ENCODE measurements at regions not wholly inside any gene's neighbourhood (a gene's known extent, or its start where the extent isn't known, plus 50 kb on each side); places are given as distances from the start of the nearest gene placed in this dataset.

GRCh38 chr3:64909011-64909410 lies 221.2 kb upstream of the ADAMTS9 start:
- TF ChIP-seq RCOR1 (IDR thresholded peaks at IDR 0.05; ENCODE audit: low read length) (no peak), MAX (IDR thresholded peaks at IDR 0.05; ENCODE audit: low read depth) (no peak), GATA2 (CRISPR knock-in tag; IDR thresholded peaks at IDR 0.05) (no peak), TCF12 (IDR thresholded peaks at IDR 0.05) (no peak), NRF1 (IDR thresholded peaks at IDR 0.05; ENCODE audit: low read depth, low read length) (no peak), CHD2 (IDR thresholded peaks at IDR 0.05; ENCODE audit: low read length, partially characterized antibody) (no peak), MEF2A (IDR thresholded peaks at IDR 0.05; ENCODE audit: borderline replicate concordance, low read depth) (no peak), TEAD4 (IDR thresholded peaks at IDR 0.05; ENCODE audit: borderline replicate concordance, insufficient read depth) (no peak), JUND (IDR thresholded peaks at IDR 0.05) (no peak), POLR2AphosphoS5 (IDR thresholded peaks at IDR 0.05; ENCODE audit: low read depth, low read length) (no peak), IRF3 (IDR thresholded peaks at IDR 0.05; ENCODE audit: low read depth, low read length) (no peak), RAD21 (IDR thresholded peaks at IDR 0.05; ENCODE audit: low read length) (no peak)
- DNase-seq = no peak
- ChIA-PET CTCF (no interaction called here), POLR2A (no interaction called here)
- no peaks in the 10 kb centered on the region for H4K20me1 ChIP-seq (ENCODE audit: insufficient read depth)
- H3K4me3 ChIP-seq (ENCODE audit: low read depth in 2 of 2, low read length in 1 of 2) = no peak overlapping the region
- H3K27me3 ChIP-seq (ENCODE audit: insufficient read depth) = no peaks in the 10 kb centered on the region
- H3K79me2 ChIP-seq (ENCODE audit: insufficient read depth) = no peaks in the 10 kb centered on the region
- H3K4me1 ChIP-seq (ENCODE audit: control insufficient read depth in 1 of 2, insufficient read depth in 2 of 2, low read depth in 1 of 2, low read length in 1 of 2) = peaks cover 0 to 6% of the 10 kb centered on the region in 2 experiments; a peak in 1 of 4 replicates
- WGBS (ENCODE audit: low lambda C conversion rate) = 86% methylated on average over 8 of the region's 8 CpGs
- no peaks in the 10 kb centered on the region for H3K9me3 ChIP-seq
- H3K4me2 ChIP-seq = no peak overlapping the region
- H3K36me3 ChIP-seq (replicated peaks in 1 of 2; ENCODE audit: control insufficient read depth in 1 of 2, insufficient read depth in 2 of 2, low read length in 1 of 2) = no peaks in the 10 kb centered on the region
- H3K27ac ChIP-seq (ENCODE audit: low read depth in 2 of 2, low read length in 1 of 2) = peak overlapping the region in 1 of 2 experiments; percentile 25; a peak in 1 of 4 replicates
- H3F3A ChIP-seq (replicated peaks; ENCODE audit: insufficient read depth) = no peaks in the 10 kb centered on the region
- no peak overlapping the region for H3K9ac ChIP-seq
- no peaks in the 10 kb centered on the region for H3K9me2 ChIP-seq
- no peak overlapping the region for H2AFZ ChIP-seq (ENCODE audit: low read depth)

- Histone ChIP-seq H3K9me3 (no peaks in the 10 kb centered on the region), H4K20me1 (ENCODE audit: insufficient read depth) (no peaks in the 10 kb centered on the region), H3K27ac (ENCODE audit: low read depth in 2 of 2, low read length in 1 of 2) (peak overlapping the region in 1 of 2 experiments; percentile 25; a peak in 2 of 4 replicates), H3K79me2 (ENCODE audit: insufficient read depth) (no peaks in the 10 kb centered on the region), H3K4me3 (ENCODE audit: low read depth in 2 of 2, low read length in 1 of 2) (no peak overlapping the region), H3K4me2 (peak overlapping the region; percentile 40), H3K27me3 (ENCODE audit: insufficient read depth) (no peaks in the 10 kb centered on the region), H2AFZ (ENCODE audit: low read depth) (peak overlapping the region; percentile 6; the same call in 1 of the 2 replicates), H3K4me1 (ENCODE audit: control insufficient read depth in 1 of 2, insufficient read depth in 2 of 2, low read depth in 1 of 2, low read length in 1 of 2) (peaks cover 0 to 6% of the 10 kb centered on the region in 2 experiments; a peak in 2 of 4 replicates), H3K9ac (no peak overlapping the region), H3K9me2 (no peaks in the 10 kb centered on the region), H3F3A (replicated peaks; ENCODE audit: insufficient read depth) (peaks cover 2% of the 10 kb centered on the region), H3K36me3 (replicated peaks in 1 of 2; ENCODE audit: control insufficient read depth in 1 of 2, insufficient read depth in 2 of 2, low read length in 1 of 2) (no peaks in the 10 kb centered on the region)
- TF ChIP-seq FOSL2 (IDR thresholded peaks at IDR 0.05; ENCODE audit: borderline replicate concordance, low read depth) (peak; percentile 29; the same call in 1 of the 2 replicates), ELF1 (IDR thresholded peaks at IDR 0.05) (no peak), JUND (IDR thresholded peaks at IDR 0.05) (0 out of 2 replicates have a peak, but pooled peaks have one; percentile 22), RCOR1 (IDR thresholded peaks at IDR 0.05; ENCODE audit: low read length) (no peak), MEF2A (IDR thresholded peaks at IDR 0.05; ENCODE audit: borderline replicate concordance, low read depth) (no peak)
- DNase-seq = no peak
- ChIA-PET CTCF (interaction anchor here (1.1 kb wide), 1 partner anchor 16 kb away, joined by 3 read pairs; no protein-coding TSS in a partner anchor), POLR2A (no interaction called here)
- WGBS (ENCODE audit: low lambda C conversion rate) = 43% methylated on average over 5 of the region's 5 CpGs
Measured at GRCh38 chr3:64908251-64908685, 220.5 kb upstream of the ADAMTS9 start.
